Endothelial cell of umbilical vein (primary cell): ENCODE measurements at regions not wholly inside any gene's neighbourhood (a gene's known extent, or its start where the extent isn't known, plus 50 kb on each side); places are given as distances from the start of the nearest gene placed in this dataset.

ENCODE experiments used
- BruUV-seq: library from RNA; stranded (reverse); fragments of 400-500 nt; replicated peaks from 2 replicates; lab custom pipeline; 2021; lab: Mats Ljungman, UMichigan
- CTCF ChIA-PET: fragments of 300-600, 350-600 bp; sonication (Branson Sonifier 250); formaldehyde crosslinking; loops from one replicate; lab custom pipeline; 2021; ENCODE audit warnings: antibody characterized with exemption, inconsistent platforms; lab: Charles Lee
- POLR2A ChIA-PET: fragments of 300-600, 350-600 bp; sonication (Branson Sonifier 250); formaldehyde crosslinking; loops from one replicate; lab custom pipeline; 2021; ENCODE audit warnings: antibody characterized with exemption, inconsistent platforms; lab: Charles Lee
- DNase-seq: peaks from one replicate; pipeline ENCODE4 v3.0.0-alpha.2; 2011; ENCODE audit warnings: low read depth, low spot score
- FAIRE-seq: peaks from 2 replicates; lab custom pipeline; 2011; peaks lifted over from hg19 to GRCh38; lab: Jason Lieb, UNC
- H2AFZ ChIP-seq: 2 replicates; pipeline ENCODE4 v1.6.0; 2012; ENCODE audit warnings: low read depth, low read length, control low read depth, inconsistent platforms
- H3K27ac ChIP-seq: 2 replicates; pipeline ENCODE4 v1.5.1; 2011; ENCODE audit warnings: low read depth, mild to moderate bottlenecking, control low read depth, low read length, moderate library complexity; ENCODE audit not compliant: insufficient read depth
- H3K27me3 ChIP-seq, 2 experiments: 2 replicates each; pipeline versions ENCODE4 v1.6.0 to v1.6.1; 2011; ENCODE audit warnings: low read length in 2 of 2, mixed read lengths in 1 of 2; ENCODE audit not compliant: control insufficient read depth in 2 of 2, insufficient read depth in 2 of 2
- H3K36me3 ChIP-seq, 2 experiments: 2 replicates in 1 of 2; 3 replicates in 1 of 2; pipeline ENCODE4 v1.5.1; 2011; ENCODE audit warnings: low read length in 2 of 2, mild to moderate bottlenecking in 1 of 2, moderate library complexity in 1 of 2; ENCODE audit not compliant: control insufficient read depth in 2 of 2, insufficient read depth in 2 of 2; ENCODE audit errors: extremely low read depth in 1 of 2
- H3K4me1 ChIP-seq: 3 replicates; pipeline ENCODE4 v1.5.1; 2011; ENCODE audit warnings: mild to moderate bottlenecking, low read length; ENCODE audit not compliant: control insufficient read depth, insufficient read depth; ENCODE audit errors: extremely low read depth
- H3K4me2 ChIP-seq: 2 replicates; pipeline ENCODE4 v1.6.1; 2011; ENCODE audit warnings: low read length, control low read depth, mixed read lengths; ENCODE audit not compliant: insufficient read depth
- H3K4me3 ChIP-seq, 3 experiments: fragments of 200-600 bp in 1 of 3; sonication (generic), shearing (Covaris generic) in 1 of 3; replicated peaks in 1 of 3; 2 replicates each; pipeline ENCODE4 v1.5.1; 2011 to 2016; ENCODE audit warnings: control low read depth in 3 of 3, low read length in 3 of 3, mild to moderate bottlenecking in 2 of 3, inconsistent platforms in 1 of 3, low read depth in 1 of 3, moderate library complexity in 1 of 3; ENCODE audit not compliant: insufficient read depth in 1 of 3
- H3K79me2 ChIP-seq: 2 replicates; pipeline ENCODE4 v1.6.0; 2012; ENCODE audit warnings: low read length, inconsistent platforms; ENCODE audit not compliant: control insufficient read depth, insufficient read depth
- H3K9ac ChIP-seq: replicated peaks from 2 replicates; pipeline ENCODE3; 2011; ENCODE audit warnings: low read length, control low read depth; ENCODE audit not compliant: insufficient read depth; ENCODE audit errors: extremely low read depth
- H3K9me1 ChIP-seq: replicated peaks from 3 replicates; pipeline ENCODE4 v1.6.0; 2011; ENCODE audit warnings: mild to moderate bottlenecking, low read length; ENCODE audit not compliant: control insufficient read depth, insufficient read depth; ENCODE audit errors: extremely low read depth
- H3K9me3 ChIP-seq: replicated peaks from 2 replicates; pipeline ENCODE4 v1.5.1; 2012; ENCODE audit warnings: low read length, inconsistent platforms; ENCODE audit not compliant: control insufficient read depth, insufficient read depth
- H4K20me1 ChIP-seq: replicated peaks from 2 replicates; pipeline ENCODE3; 2011; ENCODE audit warnings: mild to moderate bottlenecking, low read length; ENCODE audit not compliant: control insufficient read depth, insufficient read depth; ENCODE audit errors: extremely low read depth
- CTCF ChIP-seq, 2 donors: IDR thresholded peaks; 1 replicate in 1 of 2; 2 replicates in 1 of 2; pipeline ENCODE4 v1.5.1; 2011; ENCODE audit warnings: low read length in 2 of 2, mild to moderate bottlenecking in 2 of 2, moderate library complexity in 2 of 2, control low read depth in 1 of 2, inconsistent platforms in 1 of 2, low read depth in 1 of 2; ENCODE audit not compliant: insufficient read depth in 1 of 2; ENCODE audit errors: extremely low read depth in 1 of 2
- EZH2 ChIP-seq: IDR thresholded peaks from 2 replicates; pipeline ENCODE4 v1.6.1; 2012; ENCODE audit warnings: borderline replicate concordance, low read depth, mild to moderate bottlenecking, moderate library complexity, low read length, inconsistent platforms; ENCODE audit not compliant: severe bottlenecking
- GATA2 ChIP-seq: IDR thresholded peaks from 2 replicates; pipeline ENCODE4 v1.7.0; 2011; ENCODE audit warnings: low read depth, mild to moderate bottlenecking, moderate library complexity, mixed read lengths, low read length; ENCODE audit not compliant: insufficient read length, insufficient read depth
- JUN ChIP-seq: IDR thresholded peaks from 2 replicates; pipeline ENCODE4 v1.6.1; 2011; ENCODE audit warnings: borderline replicate concordance, low read depth; ENCODE audit not compliant: insufficient read length, insufficient read depth
- MYC ChIP-seq: IDR thresholded peaks from one replicate; pipeline ENCODE4 v1.6.1; 2011; ENCODE audit warnings: mild to moderate bottlenecking, low read depth, low read length
- POLR2AphosphoS5 ChIP-seq: IDR thresholded peaks from 2 replicates; pipeline ENCODE4 v1.6.1; 2012; ENCODE audit warnings: low read depth, mild to moderate bottlenecking, control low read depth, low read length, moderate library complexity; ENCODE audit not compliant: insufficient read depth
- dilution Hi-C: fragments of 300-500 bp; cut with MboI; formaldehyde crosslinking; loops from one replicate; pipeline ENCODE4 v1.15.0; 2019; ENCODE audit warnings: low sequenced_read_pairs; ENCODE audit not compliant: extremely low pct_ligation_motif_present
- intact Hi-C: fragments of 100-400 bp; cut with micrococcal nuclease; formaldehyde crosslinking; loops from one replicate; pipeline ENCODE4 v1.10.0; 2022

- no peak overlapping the region for H3K27ac ChIP-seq
- no peak for TF ChIP-seq CTCF (IDR thresholded peaks at IDR 0.05; ENCODE audit: extremely low read depth in 1 of 2, insufficient read depth in 1 of 2, low read depth in 1 of 2, low read length in 2 of 2)
- no peak for TF ChIP-seq JUN
- no peak for TF ChIP-seq MYC
- TF ChIP-seq GATA2, result no peak
- no peak for TF ChIP-seq EZH2
- no peak for TF ChIP-seq POLR2AphosphoS5
- no peaks in the 10 kb centered on the region for H3K9me3 ChIP-seq
- H3K4me3 ChIP-seq, result no peak overlapping the region
- H3K4me2 ChIP-seq, result no peak overlapping the region
- H3K4me1 ChIP-seq, result no peaks in the 10 kb centered on the region
- ChIA-PET CTCF (no interaction called here), POLR2A (no interaction called here)
- no peak for FAIRE-seq
- H3K79me2 ChIP-seq, result no peaks in the 10 kb centered on the region
- H3K36me3 ChIP-seq, result no peaks in the 10 kb centered on the region
- dilution Hi-C loops (no loop called here), intact Hi-C loops (no loop called here)
- no peaks in the 10 kb centered on the region for H3K27me3 ChIP-seq
- H3K9ac ChIP-seq, result no peak overlapping the region
- no peak overlapping the region for H2AFZ ChIP-seq
- no peaks in the 10 kb centered on the region for H3K9me1 ChIP-seq
- H4K20me1 ChIP-seq, result no peaks in the 10 kb centered on the region
- no peak for DNase-seq
- BruUV-seq, result no TSS peak
Measured at GRCh38 chr11:38538866-38539680, 1941.0 kb upstream of the RAG2 start.
